Fibroblast of lung (primary cell): ENCODE measurements at regions not wholly inside any gene's neighbourhood (a gene's known extent, or its start where the extent isn't known, plus 50 kb on each side); places are given as distances from the start of the nearest gene placed in this dataset.
A peak's percentile ranks its signal among the peaks of the same experiment; 100 is the strongest.

ENCODE experiments used
- DNase-seq, 2 donors: peaks; one replicate each; pipeline versions ENCODE4 v3.0.0 to v3.0.0-alpha.2; 2010; ENCODE audit warnings: low read depth in 2 of 2
- H2AFZ ChIP-seq: 2 replicates; pipeline ENCODE4 v1.5.1; 2012; ENCODE audit warnings: low read length, control low read depth, inconsistent platforms
- H3K27ac ChIP-seq: 2 replicates; pipeline ENCODE4 v1.5.1; 2011; ENCODE audit warnings: low read length, control low read depth; ENCODE audit not compliant: insufficient read depth
- H3K27me3 ChIP-seq: 2 replicates; pipeline ENCODE4 v1.5.1; 2011; ENCODE audit warnings: mild to moderate bottlenecking, low read length; ENCODE audit not compliant: control insufficient read depth, insufficient read depth
- H3K36me3 ChIP-seq: 2 replicates; pipeline ENCODE4 v1.5.1; 2011; ENCODE audit warnings: low read length; ENCODE audit not compliant: control insufficient read depth, insufficient read depth
- H3K4me1 ChIP-seq: 2 replicates; pipeline ENCODE4 v1.5.1; 2011; ENCODE audit warnings: low read length; ENCODE audit not compliant: control insufficient read depth, insufficient read depth; ENCODE audit errors: extremely low read depth
- H3K4me2 ChIP-seq: 2 replicates; pipeline ENCODE4 v1.5.1; 2011; ENCODE audit warnings: low read length, control low read depth; ENCODE audit not compliant: insufficient read depth; ENCODE audit errors: extremely low read depth
- H3K4me3 ChIP-seq, 4 experiments: fragments of 200-600 bp in 1 of 4; sonication (generic) in 1 of 4; replicated peaks in 1 of 4; 2 replicates each; pipeline ENCODE4 v1.5.1; 2011 to 2016; ENCODE audit warnings: low read length in 4 of 4, low read depth in 3 of 4, mild to moderate bottlenecking in 3 of 4, control low read depth in 2 of 4, inconsistent platforms in 1 of 4, mixed read lengths in 1 of 4; ENCODE audit not compliant: insufficient read depth in 1 of 4; ENCODE audit errors: control extremely low read depth in 1 of 4
- H3K79me2 ChIP-seq: 2 replicates; pipeline ENCODE4 v1.5.1; 2012; ENCODE audit warnings: mild to moderate bottlenecking, low read length, inconsistent platforms; ENCODE audit not compliant: control insufficient read depth, insufficient read depth
- H3K9ac ChIP-seq: 2 replicates; pipeline ENCODE4 v1.5.1; 2011; ENCODE audit warnings: mild to moderate bottlenecking, low read length, control low read depth; ENCODE audit not compliant: insufficient read depth
- H3K9me3 ChIP-seq: 2 replicates; pipeline ENCODE4 v1.5.1; 2012; ENCODE audit warnings: low read depth, low read length; ENCODE audit not compliant: control insufficient read depth, insufficient read depth
- H4K20me1 ChIP-seq: 2 replicates; pipeline ENCODE4 v1.5.1; 2011; ENCODE audit warnings: low read length; ENCODE audit not compliant: control insufficient read depth, insufficient read depth; ENCODE audit errors: extremely low read depth
- CTCF ChIP-seq, 2 donors: IDR thresholded peaks in 1 of 2; conservative IDR thresholded peaks in 1 of 2; 1 replicate in 1 of 2; 2 replicates in 1 of 2; pipeline ENCODE4 v1.5.1; 2011 to 2012; ENCODE audit warnings: low read length in 2 of 2, control low read depth in 1 of 2, inconsistent platforms in 1 of 2, low read depth in 1 of 2, mild to moderate bottlenecking in 1 of 2
- EZH2 ChIP-seq: IDR thresholded peaks from 2 replicates; pipeline ENCODE4 v1.5.1; 2012; ENCODE audit warnings: low read length, control low read depth, mild to moderate bottlenecking; ENCODE audit errors: missing control alignments

- Histone ChIP-seq H3K79me2 (no peaks in the 10 kb centered on the region), H3K4me3 (no peak overlapping the region), H3K27ac (no peak overlapping the region), H3K9me3 (no peaks in the 10 kb centered on the region), H3K27me3 (no peaks in the 10 kb centered on the region), H3K4me2 (no peak overlapping the region), H4K20me1 (no peaks in the 10 kb centered on the region), H3K4me1 (no peaks in the 10 kb centered on the region), H3K36me3 (no peaks in the 10 kb centered on the region), H3K9ac (no peak overlapping the region), H2AFZ (no peak overlapping the region)
- TF ChIP-seq CTCF (conservative IDR thresholded peaks at IDR 0.05 in 1 of 2, IDR thresholded peaks at IDR 0.05 in 1 of 2; ENCODE audit: low read depth in 1 of 2, low read length in 2 of 2): no peak
- TF ChIP-seq EZH2: no peak
- DNase-seq: peak in 1 of 2 donors; percentile 51
Measured at GRCh38 chr12:126493366-126494108, 1428.3 kb downstream of the AACS start.

GRCh38 chr12:126496201-126496600 lies 1431.0 kb downstream of the AACS start:
- no peaks in the 10 kb centered on the region for H3K79me2 ChIP-seq
- H3K4me2 ChIP-seq: no peak overlapping the region
- no peak overlapping the region for H3K27ac ChIP-seq
- H3K9ac ChIP-seq: no peak overlapping the region
- H3K4me1 ChIP-seq: no peaks in the 10 kb centered on the region
- no peaks in the 10 kb centered on the region for H3K9me3 ChIP-seq
- no peaks in the 10 kb centered on the region for H3K36me3 ChIP-seq
- no peak overlapping the region for H3K4me3 ChIP-seq
- no peaks in the 10 kb centered on the region for H4K20me1 ChIP-seq
- no peaks in the 10 kb centered on the region for H3K27me3 ChIP-seq
- no peak for DNase-seq
- no peak overlapping the region for H2AFZ ChIP-seq
- TF ChIP-seq EZH2 (no peak), CTCF (conservative IDR thresholded peaks at IDR 0.05 in 1 of 2, IDR thresholded peaks at IDR 0.05 in 1 of 2; ENCODE audit: low read depth in 1 of 2, low read length in 2 of 2) (no peak)

- H3K36me3 ChIP-seq: no peaks in the 10 kb centered on the region
- H4K20me1 ChIP-seq: no peaks in the 10 kb centered on the region
- no peaks in the 10 kb centered on the region for H3K4me1 ChIP-seq
- no peaks in the 10 kb centered on the region for H3K9me3 ChIP-seq
- no peak overlapping the region for H3K4me2 ChIP-seq
- DNase-seq: peak; percentile 14 to 43
- no peak overlapping the region for H3K27ac ChIP-seq
- no peak overlapping the region for H3K4me3 ChIP-seq
- no peak overlapping the region for H2AFZ ChIP-seq
- H3K9ac ChIP-seq: no peak overlapping the region
- TF ChIP-seq EZH2 (no peak), CTCF (conservative IDR thresholded peaks at IDR 0.05 in 1 of 2, IDR thresholded peaks at IDR 0.05 in 1 of 2; ENCODE audit: low read depth in 1 of 2, low read length in 2 of 2) (no peak)
- H3K79me2 ChIP-seq: no peaks in the 10 kb centered on the region
- H3K27me3 ChIP-seq: no peaks in the 10 kb centered on the region
Measured at GRCh38 chr12:126506426-126507182, 1441.4 kb downstream of the AACS start.
